HCT116 (cell line): ENCODE measurements at regions not wholly inside any gene's neighbourhood (a gene's known extent, or its start where the extent isn't known, plus 50 kb on each side); places are given as distances from the start of the nearest gene placed in this dataset.
"Not testable (repeated sequence)": the region's sequence is repeated elsewhere in the genome, so short reads cannot be mapped to it uniquely, and the experiment has no call there.

Experiments
- ATAC-seq: fragments of 200-7000 bp; cut with Tn5 transposase; 2 replicates; pipeline ENCODE4 v1.9.1; 2020; ENCODE audit warnings: mild to moderate bottlenecking, moderate library complexity
- BruUV-seq: library from RNA; stranded (reverse); fragments of 400-500 nt; replicated peaks from 2 replicates; lab custom pipeline; 2021; lab: Mats Ljungman, UMichigan
- CTCF ChIA-PET: fragments of 300-600 bp; sonication (Branson Sonifier 250); formaldehyde crosslinking; loops from one replicate; lab custom pipeline; 2021; ENCODE audit warnings: antibody characterized with exemption; lab: Charles Lee
- POLR2A ChIA-PET: fragments of 300-600, 350-600 bp; sonication (Branson Sonifier 250); formaldehyde crosslinking; loops from one replicate; lab custom pipeline; 2021; ENCODE audit warnings: antibody characterized with exemption; lab: Charles Lee
- RAD21 ChIA-PET, 2 experiments: fragments of 300-600 bp; sonication (Branson Sonifier 250); formaldehyde crosslinking; loops; one replicate each; lab custom pipeline; 2023; ENCODE audit warnings: low total read pairs in 2 of 2; ENCODE audit not compliant: uncharacterized antibody in 2 of 2, unreplicated experiment in 2 of 2, low non-redundant PET in 1 of 2; lab: Charles Lee
- DNase-seq: peaks from one replicate; pipeline ENCODE4 v3.0.0-alpha.2; 2010; ENCODE audit warnings: low read depth, low spot score
- H2AFZ ChIP-seq: fragments of 200-600 bp; shearing (Covaris generic), sonication (generic); 2 replicates; pipeline ENCODE4 v1.6.1; 2017; ENCODE audit warnings: low read depth, mixed run types, mixed read lengths, antibody characterized with exemption, low read length; ENCODE audit not compliant: poor library complexity, severe bottlenecking
- H3K27ac ChIP-seq: 2 replicates; pipeline ENCODE4 v1.5.1; 2012; ENCODE audit warnings: low read depth, low read length
- H3K27me3 ChIP-seq: fragments of 200-600 bp; sonication (generic); 2 replicates; pipeline ENCODE4 v1.6.1; 2016; ENCODE audit warnings: mixed run types, low read length, mixed read lengths; ENCODE audit not compliant: insufficient read depth
- H3K36me3 ChIP-seq, 2 experiments: fragments of 200-500 bp in 1 of 2; fragments of 200-600 bp in 1 of 2; sonication (Bioruptor generic) in 1 of 2; sonication (generic) in 1 of 2; 2 replicates each; pipeline versions ENCODE4 v1.5.1 to v1.6.1; 2014 to 2016; ENCODE audit warnings: low read length in 2 of 2, inconsistent platforms in 1 of 2, mixed read lengths in 1 of 2, mixed run types in 1 of 2; ENCODE audit not compliant: insufficient read depth in 2 of 2, control insufficient read depth in 1 of 2
- H3K4me1 ChIP-seq, 2 experiments: fragments of 200-600 bp in 1 of 2; sonication (generic) in 1 of 2; 2 replicates each; pipeline versions ENCODE4 v1.5.1 to v1.6.1; 2012 to 2017; ENCODE audit warnings: low read length in 2 of 2, inconsistent platforms in 1 of 2, mild to moderate bottlenecking in 1 of 2, mixed read lengths in 1 of 2, mixed run types in 1 of 2, moderate library complexity in 1 of 2; ENCODE audit not compliant: insufficient read depth in 2 of 2, control insufficient read depth in 1 of 2
- H3K4me2 ChIP-seq: fragments of 200-600 bp; sonication (generic); 2 replicates; pipeline ENCODE4 v1.6.1; 2017; ENCODE audit warnings: mixed run types, low read length, mixed read lengths
- H3K4me3 ChIP-seq, 2 experiments: fragments of 200-600 bp in 1 of 2; sonication (generic) in 1 of 2; replicated peaks in 1 of 2; 2 replicates each; pipeline ENCODE4 v1.5.1; 2011 to 2016; ENCODE audit warnings: low read length in 2 of 2, control low read depth in 1 of 2, low read depth in 1 of 2, mild to moderate bottlenecking in 1 of 2, mixed read lengths in 1 of 2, mixed run types in 1 of 2
- H3K79me2 ChIP-seq: fragments of 200-600 bp; sonication (generic); 2 replicates; pipeline ENCODE4 v1.6.1; 2017; ENCODE audit warnings: mild to moderate bottlenecking, mixed run types, low read length, moderate library complexity, mixed read lengths; ENCODE audit not compliant: insufficient read depth
- H3K9ac ChIP-seq: fragments of 200-600 bp; sonication (generic); 2 replicates; pipeline ENCODE4 v1.6.1; 2016; ENCODE audit warnings: low read length, mixed read lengths
- H3K9me2 ChIP-seq: fragments of 200-600 bp; sonication (generic), shearing (Covaris generic); 2 replicates; pipeline ENCODE4 v1.6.1; 2017; ENCODE audit warnings: mixed run types, mild to moderate bottlenecking, moderate library complexity; ENCODE audit not compliant: insufficient read depth
- H3K9me3 ChIP-seq, 2 experiments: fragments of 200-500 bp in 1 of 2; fragments of 200-600 bp in 1 of 2; sonication (Bioruptor generic) in 1 of 2; sonication (generic) in 1 of 2; 2 replicates each; pipeline ENCODE4 v1.6.1; 2014 to 2017; ENCODE audit warnings: low read length in 2 of 2, mixed read lengths in 2 of 2, inconsistent platforms in 1 of 2, low read depth in 1 of 2, mild to moderate bottlenecking in 1 of 2, mixed run types in 1 of 2, moderate library complexity in 1 of 2; ENCODE audit not compliant: control insufficient read depth in 1 of 2, insufficient read depth in 1 of 2
- H4K20me1 ChIP-seq: fragments of 200-600 bp; sonication (generic), shearing (Covaris generic); 2 replicates; pipeline ENCODE4 v1.6.1; 2017; ENCODE audit warnings: mixed run types, mild to moderate bottlenecking, moderate library complexity; ENCODE audit not compliant: insufficient read depth
- ATF3 ChIP-seq: IDR thresholded peaks from 2 replicates; pipeline ENCODE4 v1.6.1; 2012
- CBX3 ChIP-seq: IDR thresholded peaks from 2 replicates; pipeline ENCODE4 v1.6.1; 2012; ENCODE audit warnings: low read depth
- CEBPB ChIP-seq: IDR thresholded peaks from 2 replicates; pipeline ENCODE4 v1.6.1; 2012; ENCODE audit warnings: low read depth
- EGR1 ChIP-seq: IDR thresholded peaks from 2 replicates; pipeline ENCODE4 v1.6.1; 2012; ENCODE audit warnings: low read depth
- ELF1 ChIP-seq: IDR thresholded peaks from 2 replicates; pipeline ENCODE4 v1.6.1; 2012; ENCODE audit warnings: low read depth, borderline replicate concordance
- FOSL1 ChIP-seq: IDR thresholded peaks from 2 replicates; pipeline ENCODE4 v1.6.1; 2012; ENCODE audit warnings: low read depth
- MAX ChIP-seq: IDR thresholded peaks from 2 replicates; pipeline ENCODE4 v1.6.1; 2012
- POLR2A ChIP-seq: IDR thresholded peaks from 2 replicates; pipeline ENCODE4 v1.7.0; 2011; ENCODE audit warnings: borderline replicate concordance; ENCODE audit not compliant: insufficient read depth, insufficient read length; ENCODE audit errors: extremely low read depth
- RAD21 ChIP-seq: IDR thresholded peaks from 2 replicates; pipeline ENCODE4 v1.6.1; 2012; ENCODE audit warnings: low read depth, mild to moderate bottlenecking
- SIN3A ChIP-seq: IDR thresholded peaks from 2 replicates; pipeline ENCODE4 v1.6.1; 2012; ENCODE audit warnings: low read depth
- SP1 ChIP-seq: IDR thresholded peaks from 2 replicates; pipeline ENCODE4 v1.6.1; 2012; ENCODE audit warnings: low read depth
- SRF ChIP-seq: IDR thresholded peaks from 2 replicates; pipeline ENCODE4 v1.6.1; 2012; ENCODE audit warnings: low read depth
- TCF7L2 ChIP-seq: IDR thresholded peaks from 2 replicates; pipeline ENCODE4 v1.7.0; 2011; ENCODE audit warnings: borderline replicate concordance, inconsistent platforms; ENCODE audit not compliant: insufficient read depth, insufficient read length; ENCODE audit errors: extremely low read depth
- YY1 ChIP-seq: IDR thresholded peaks from 2 replicates; pipeline ENCODE4 v1.6.1; 2011; ENCODE audit warnings: low read length, low read depth, moderate library complexity, mild to moderate bottlenecking; ENCODE audit not compliant: insufficient replicate concordance; ENCODE audit errors: extremely low read depth
- ZFX ChIP-seq: fragments of 450-650 bp; IDR thresholded peaks from 2 replicates; pipeline ENCODE4 v1.6.1; 2017
- intact Hi-C: fragments of 100-400 bp; cut with micrococcal nuclease; formaldehyde crosslinking; loops from 2 replicates; pipeline ENCODE4 v1.10.0; 2022
- TF ChIP-seq, protein P1 (sequence below): IDR thresholded peaks from 2 replicates; pipeline ENCODE4 v1.6.1; 2011; ENCODE audit warnings: mild to moderate bottlenecking, low read length, moderate library complexity; ENCODE audit not compliant: insufficient replicate concordance; ENCODE audit errors: extremely low read depth

DNA sequence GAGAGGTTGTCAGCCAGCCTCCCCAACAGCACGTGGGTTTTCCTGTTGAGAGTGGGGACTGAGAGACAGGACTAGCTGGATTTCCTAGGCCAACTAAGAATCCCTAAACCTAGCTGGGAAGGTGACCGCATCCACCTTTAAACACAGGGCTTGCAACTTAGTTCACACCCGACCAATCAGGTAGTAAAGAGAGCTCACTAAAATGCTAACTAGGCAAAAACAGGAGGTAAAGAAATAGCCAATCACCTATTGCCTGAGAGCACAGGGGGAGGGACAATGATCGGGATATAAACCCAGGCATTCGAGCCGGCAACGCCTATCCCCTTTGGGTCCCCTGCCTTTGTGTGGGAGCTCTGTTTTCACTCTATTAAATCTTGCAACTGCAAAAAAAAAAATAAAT is 180.5 kb upstream of the TBX18 start:
- H3K4me3 ChIP-seq, RAD21 ChIA-PET, H3K9me2 ChIP-seq, H3K36me3 ChIP-seq, H3K4me1 ChIP-seq, CTCF ChIA-PET, H2AFZ ChIP-seq, DNase-seq, BruUV-seq, intact Hi-C loops, H4K20me1 ChIP-seq, POLR2A ChIA-PET, H3K27me3 ChIP-seq, H3K4me2 ChIP-seq, H3K9ac ChIP-seq, ATAC-seq, H3K9me3 ChIP-seq, H3K79me2 ChIP-seq, H3K27ac ChIP-seq: not testable (repeated sequence)

- intact Hi-C loops = no loop called here
- no peak overlapping the region for H2AFZ ChIP-seq
- no peak overlapping the region for H3K9ac ChIP-seq
- H3K9me3 ChIP-seq = no peaks in the 10 kb centered on the region
- ATAC-seq = no peak
- H3K36me3 ChIP-seq = no peaks in the 10 kb centered on the region
- no peaks in the 10 kb centered on the region for H3K79me2 ChIP-seq
- ChIA-PET RAD21 (no interaction called here), CTCF (no interaction called here), POLR2A (no interaction called here)
- no peak overlapping the region for H3K4me3 ChIP-seq
- no peak overlapping the region for H3K4me2 ChIP-seq
- BruUV-seq = no TSS peak
- no peaks in the 10 kb centered on the region for H3K27me3 ChIP-seq
- no peaks in the 10 kb centered on the region for H3K4me1 ChIP-seq
- no peaks in the 10 kb centered on the region for H4K20me1 ChIP-seq
- H3K9me2 ChIP-seq = no peaks in the 10 kb centered on the region
- TF ChIP-seq ZFX (no peak), SRF (no peak), RAD21 (no peak), ATF3 (no peak), ELF1 (no peak), SIN3A (no peak), FOSL1 (no peak), POLR2A (no peak), CEBPB (no peak), CBX3 (no peak), TCF7L2 (no peak), MAX (no peak), EGR1 (no peak), YY1 (no peak), SP1 (no peak)
- TF ChIP-seq, protein P1, sequence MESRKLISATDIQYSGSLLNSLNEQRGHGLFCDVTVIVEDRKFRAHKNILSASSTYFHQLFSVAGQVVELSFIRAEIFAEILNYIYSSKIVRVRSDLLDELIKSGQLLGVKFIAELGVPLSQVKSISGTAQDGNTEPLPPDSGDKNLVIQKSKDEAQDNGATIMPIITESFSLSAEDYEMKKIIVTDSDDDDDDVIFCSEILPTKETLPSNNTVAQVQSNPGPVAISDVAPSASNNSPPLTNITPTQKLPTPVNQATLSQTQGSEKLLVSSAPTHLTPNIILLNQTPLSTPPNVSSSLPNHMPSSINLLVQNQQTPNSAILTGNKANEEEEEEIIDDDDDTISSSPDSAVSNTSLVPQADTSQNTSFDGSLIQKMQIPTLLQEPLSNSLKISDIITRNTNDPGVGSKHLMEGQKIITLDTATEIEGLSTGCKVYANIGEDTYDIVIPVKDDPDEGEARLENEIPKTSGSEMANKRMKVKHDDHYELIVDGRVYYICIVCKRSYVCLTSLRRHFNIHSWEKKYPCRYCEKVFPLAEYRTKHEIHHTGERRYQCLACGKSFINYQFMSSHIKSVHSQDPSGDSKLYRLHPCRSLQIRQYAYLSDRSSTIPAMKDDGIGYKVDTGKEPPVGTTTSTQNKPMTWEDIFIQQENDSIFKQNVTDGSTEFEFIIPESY = no peak
- TF ChIP-seq, all 23 proteins: peak for 0
- H3K27ac ChIP-seq = no peak overlapping the region
- DNase-seq = no peak
Measured at GRCh38 chr6:84943905-84944304, 179.5 kb upstream of the TBX18 start.

DNA sequence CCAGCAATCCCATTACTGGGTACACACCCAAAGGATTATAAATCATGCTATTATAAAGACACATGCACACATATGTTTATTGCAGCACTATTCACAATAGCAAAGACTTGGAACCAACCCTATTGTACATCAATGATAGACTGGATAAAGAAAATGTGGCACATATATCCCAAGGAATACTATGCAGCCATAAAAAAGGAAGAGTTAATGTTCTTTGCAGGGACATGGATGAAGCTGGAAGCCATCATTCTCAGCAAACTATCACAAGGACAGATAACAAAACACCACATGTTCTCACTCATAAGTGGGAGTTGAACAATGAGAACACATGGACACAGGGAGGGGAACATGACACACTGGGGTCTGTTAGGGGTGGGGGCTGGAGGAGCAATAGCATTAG is 177.2 kb upstream of the TBX18 start:
- H3K4me3 ChIP-seq, H3K4me1 ChIP-seq, H4K20me1 ChIP-seq, CTCF ChIA-PET, H3K27me3 ChIP-seq, H3K27ac ChIP-seq, H3K9me2 ChIP-seq, ATAC-seq, intact Hi-C loops, H3K4me2 ChIP-seq, H3K9ac ChIP-seq, DNase-seq, H3K36me3 ChIP-seq, BruUV-seq, H2AFZ ChIP-seq, POLR2A ChIA-PET, RAD21 ChIA-PET, H3K9me3 ChIP-seq, H3K79me2 ChIP-seq: not testable (repeated sequence)
